ENCODE measurements at regions not wholly inside any gene's neighbourhood (a gene's known extent, or its start where the extent isn't known, plus 50 kb on each side); places are given as distances from the start of the nearest gene placed in this dataset.

- TF ChIP-seq MAX (IDR thresholded peaks at IDR 0.05; ENCODE audit: insufficient read depth, insufficient read length) (no peak), CTCF (IDR thresholded peaks at IDR 0.05; ENCODE audit: extremely low read depth in 1 of 2, insufficient read depth in 1 of 2, low read depth in 1 of 2, low read length in 2 of 2) (no peak), GATA2 (IDR thresholded peaks at IDR 0.05; ENCODE audit: insufficient read depth, insufficient read length, low read depth, low read length) (no peak), JUN (IDR thresholded peaks at IDR 0.05; ENCODE audit: borderline replicate concordance, insufficient read depth, insufficient read length, low read depth) (no peak), EZH2 (IDR thresholded peaks at IDR 0.05; ENCODE audit: borderline replicate concordance, low read depth, low read length, severe bottlenecking) (no peak), POLR2A (IDR thresholded peaks at IDR 0.05; ENCODE audit: low read depth, low read length) (no peak), POLR2AphosphoS5 (IDR thresholded peaks at IDR 0.05; ENCODE audit: insufficient read depth, low read depth, low read length) (no peak), FOS (IDR thresholded peaks at IDR 0.05; ENCODE audit: borderline replicate concordance, insufficient read depth, low read length) (no peak), MYC (IDR thresholded peaks at IDR 0.05; ENCODE audit: low read depth, low read length) (no peak)
- CTCF ChIA-PET = no interaction called here
- no TSS peak for BruUV-seq (replicated peaks)
- POLR2A ChIA-PET = no interaction called here
- H3K27ac ChIP-seq (ENCODE audit: insufficient read depth, low read depth, low read length) = no peak overlapping the region
- no peaks in the 10 kb centered on the region for H3K79me2 ChIP-seq (ENCODE audit: control insufficient read depth, insufficient read depth, low read length)
- H2AFZ ChIP-seq (ENCODE audit: low read depth, low read length) = no peak overlapping the region
- H3K9me3 ChIP-seq (replicated peaks; ENCODE audit: control insufficient read depth, insufficient read depth, low read length) = no peaks in the 10 kb centered on the region
- H4K20me1 ChIP-seq (replicated peaks; ENCODE audit: control insufficient read depth, extremely low read depth, insufficient read depth, low read length) = no peaks in the 10 kb centered on the region
- no peaks in the 10 kb centered on the region for H3K27me3 ChIP-seq (ENCODE audit: control insufficient read depth in 2 of 2, insufficient read depth in 2 of 2, low read length in 2 of 2)
- H3K4me2 ChIP-seq (ENCODE audit: insufficient read depth, low read length) = no peak overlapping the region
- no peak overlapping the region for H3K4me3 ChIP-seq (replicated peaks in 1 of 3; ENCODE audit: insufficient read depth in 1 of 3, low read depth in 1 of 3, low read length in 3 of 3)
- no peaks in the 10 kb centered on the region for H3K9me1 ChIP-seq (replicated peaks; ENCODE audit: control insufficient read depth, extremely low read depth, insufficient read depth, low read length)
- H3K4me1 ChIP-seq (ENCODE audit: control insufficient read depth, extremely low read depth, insufficient read depth, low read length) = no peaks in the 10 kb centered on the region
- H3K36me3 ChIP-seq (ENCODE audit: control insufficient read depth in 2 of 2, extremely low read depth in 1 of 2, insufficient read depth in 2 of 2, low read length in 2 of 2) = no peaks in the 10 kb centered on the region
- DNase-seq (ENCODE audit: low read depth, low spot score) = no peak
- intact Hi-C loops (cut with micrococcal nuclease) = no loop called here
- FAIRE-seq = no peak
- no peak overlapping the region for H3K9ac ChIP-seq (replicated peaks; ENCODE audit: extremely low read depth, insufficient read depth, low read length)
- dilution Hi-C loops (cut with MboI; ENCODE audit: extremely low pct_ligation_motif_present, low sequenced_read_pairs) = no loop called here
These were observed 679.2 kb upstream of the UBE2E2 start for GRCh38 chr3:22523925-22524324.

Data from endothelial cell of umbilical vein (primary cell).